AG09309 (cell line): ENCODE measurements at regions not wholly inside any gene's neighbourhood (a gene's known extent, or its start where the extent isn't known, plus 50 kb on each side); places are given as distances from the start of the nearest gene placed in this dataset.
"Not testable (repeated sequence)": the region's sequence is repeated elsewhere in the genome, so short reads cannot be mapped to it uniquely, and the experiment has no call there.

Experiments used
- DNase-seq: peaks from one replicate; pipeline ENCODE4 v3.0.0-alpha.2; 2010; ENCODE audit warnings: low read depth
- H3K4me3 ChIP-seq: 2 replicates; pipeline ENCODE4 v1.5.1; 2011; ENCODE audit warnings: mild to moderate bottlenecking, low read depth, low read length, moderate library complexity; ENCODE audit not compliant: control insufficient read depth
- TF ChIP-seq, protein P1 (sequence below): IDR thresholded peaks from 2 replicates; pipeline ENCODE4 v1.5.1; 2011; ENCODE audit warnings: mild to moderate bottlenecking, low read depth, low read length, inconsistent platforms; ENCODE audit not compliant: insufficient read depth, control insufficient read depth; ENCODE audit errors: missing control alignments

DNA sequence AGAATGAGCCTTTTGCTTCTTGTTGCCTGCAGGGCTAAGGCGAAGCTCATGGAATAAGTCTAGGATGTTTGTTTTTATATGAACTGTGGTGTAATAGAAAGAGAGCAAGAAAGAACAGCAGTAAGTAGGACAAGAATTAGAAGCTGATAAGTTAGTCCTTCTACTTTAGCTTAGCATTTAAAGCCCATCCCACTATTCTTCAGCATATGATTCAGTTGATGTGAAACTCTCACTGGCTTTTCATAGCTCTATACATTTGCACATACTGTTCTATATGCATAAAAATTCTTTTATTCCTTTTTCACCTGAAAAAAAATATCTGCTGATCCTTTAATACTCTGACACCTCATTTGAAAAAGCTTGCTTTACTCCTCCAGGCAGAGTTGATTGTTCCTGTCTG lies 712.0 kb downstream of the USP25 start:
- no peak overlapping the region for H3K4me3 ChIP-seq
- no peak for DNase-seq
- TF ChIP-seq, protein P1, sequence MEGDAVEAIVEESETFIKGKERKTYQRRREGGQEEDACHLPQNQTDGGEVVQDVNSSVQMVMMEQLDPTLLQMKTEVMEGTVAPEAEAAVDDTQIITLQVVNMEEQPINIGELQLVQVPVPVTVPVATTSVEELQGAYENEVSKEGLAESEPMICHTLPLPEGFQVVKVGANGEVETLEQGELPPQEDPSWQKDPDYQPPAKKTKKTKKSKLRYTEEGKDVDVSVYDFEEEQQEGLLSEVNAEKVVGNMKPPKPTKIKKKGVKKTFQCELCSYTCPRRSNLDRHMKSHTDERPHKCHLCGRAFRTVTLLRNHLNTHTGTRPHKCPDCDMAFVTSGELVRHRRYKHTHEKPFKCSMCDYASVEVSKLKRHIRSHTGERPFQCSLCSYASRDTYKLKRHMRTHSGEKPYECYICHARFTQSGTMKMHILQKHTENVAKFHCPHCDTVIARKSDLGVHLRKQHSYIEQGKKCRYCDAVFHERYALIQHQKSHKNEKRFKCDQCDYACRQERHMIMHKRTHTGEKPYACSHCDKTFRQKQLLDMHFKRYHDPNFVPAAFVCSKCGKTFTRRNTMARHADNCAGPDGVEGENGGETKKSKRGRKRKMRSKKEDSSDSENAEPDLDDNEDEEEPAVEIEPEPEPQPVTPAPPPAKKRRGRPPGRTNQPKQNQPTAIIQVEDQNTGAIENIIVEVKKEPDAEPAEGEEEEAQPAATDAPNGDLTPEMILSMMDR = no peak

DNA sequence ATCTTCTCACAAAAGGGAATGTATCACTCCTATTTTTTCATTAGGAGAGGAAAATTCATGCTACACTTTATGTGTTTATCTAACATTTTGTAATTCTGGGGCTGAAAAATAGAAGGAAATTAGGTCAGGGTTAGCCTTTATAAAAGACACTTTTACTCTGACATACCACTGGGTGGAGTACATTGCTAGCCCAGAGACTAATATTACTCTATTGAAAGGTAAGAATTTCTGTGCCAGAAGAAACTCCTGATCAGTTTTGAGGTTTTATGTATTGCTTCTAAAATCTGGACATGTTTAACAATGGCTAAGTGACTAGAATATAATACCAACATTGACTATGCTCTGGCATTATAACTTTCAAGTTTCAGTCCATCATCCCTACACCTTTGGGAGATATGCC lies 724.6 kb downstream of the USP25 start:
- no peak overlapping the region for H3K4me3 ChIP-seq
- DNase-seq = no peak
- TF ChIP-seq, protein P1 = peak; percentile 43

DNA sequence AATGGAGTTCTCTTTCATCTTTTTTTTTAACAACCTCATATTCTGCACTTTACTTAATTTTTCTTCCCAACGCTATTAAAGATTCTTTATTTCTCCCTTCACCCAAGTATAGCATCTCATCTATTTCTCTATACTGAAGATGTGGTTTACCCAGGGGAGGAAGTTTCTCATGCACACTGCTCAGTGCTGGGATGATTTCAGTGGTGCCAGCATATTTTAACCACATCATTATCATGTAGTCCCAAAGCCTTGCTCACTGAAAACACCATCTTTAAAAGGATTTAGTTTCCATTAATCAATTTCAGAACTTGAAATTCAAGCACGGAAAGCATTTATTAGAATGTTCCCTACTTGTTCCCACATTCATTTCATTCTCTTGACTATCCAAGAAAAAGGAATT lies 725.7 kb downstream of the USP25 start:
- no peak for DNase-seq
- no peak overlapping the region for H3K4me3 ChIP-seq
- TF ChIP-seq, protein P1 = no peak

DNA sequence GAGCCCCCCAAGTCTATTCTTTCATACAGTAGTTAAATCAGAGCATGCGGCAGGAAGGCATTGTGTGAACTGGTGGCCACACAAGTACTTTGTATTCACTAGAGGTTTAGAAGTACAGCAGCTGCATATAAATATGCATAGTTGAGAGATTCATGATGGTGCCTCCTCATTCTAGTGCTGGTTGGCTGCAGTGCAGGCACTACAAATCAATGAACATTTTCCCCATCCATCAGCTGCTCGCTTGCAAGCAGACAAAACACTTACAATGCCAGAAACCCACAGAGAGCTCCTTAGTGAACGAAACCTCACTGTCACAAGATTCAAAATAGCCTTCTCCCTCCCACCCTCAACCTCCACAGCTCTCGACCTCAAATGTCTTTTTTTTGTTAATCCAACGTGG lies 726.2 kb downstream of the USP25 start:
- no peak for DNase-seq
- no peak overlapping the region for H3K4me3 ChIP-seq
- TF ChIP-seq, protein P1 = no peak

DNA sequence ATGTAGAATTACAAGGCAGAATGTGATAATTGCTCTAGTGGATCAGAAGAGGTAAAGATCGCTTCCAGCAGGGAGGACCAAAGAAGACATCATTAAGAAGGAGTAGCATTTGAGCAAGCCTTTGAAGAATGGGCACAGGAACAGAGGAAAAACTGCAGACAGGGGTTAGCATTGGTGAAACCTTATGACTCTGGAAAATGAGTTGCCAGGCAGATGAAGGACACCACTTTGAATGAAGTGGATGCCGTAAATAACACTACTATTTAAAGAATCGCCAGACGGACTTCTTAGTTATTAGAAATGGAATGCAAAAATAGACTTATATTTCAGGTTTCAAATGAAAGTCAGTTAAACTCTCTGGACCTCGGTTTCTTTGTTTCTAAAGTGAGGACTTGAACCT lies 727.7 kb downstream of the USP25 start:
- TF ChIP-seq, protein P1 = no peak
- no peak overlapping the region for H3K4me3 ChIP-seq
- DNase-seq = no peak

DNA sequence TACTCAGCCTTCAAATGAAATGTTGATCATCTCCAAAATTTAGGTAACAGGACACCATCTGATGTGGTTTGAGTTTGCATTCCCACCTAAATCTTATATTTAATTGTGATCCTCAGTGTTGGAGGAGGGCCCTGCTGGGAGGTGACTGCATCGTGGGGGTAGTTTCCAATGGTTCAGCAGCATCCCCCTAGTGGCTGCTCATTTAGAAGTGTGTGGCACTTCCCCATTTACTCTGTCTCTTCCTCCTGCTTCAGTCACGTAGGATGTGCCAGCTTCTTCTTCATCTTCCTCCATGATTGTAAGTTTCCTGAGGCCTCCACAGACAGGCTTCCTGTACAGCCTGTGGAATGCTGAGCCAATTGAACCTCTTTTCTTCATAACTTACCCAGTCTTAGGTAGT lies 731.2 kb downstream of the USP25 start:
- H3K4me3 ChIP-seq = no peak overlapping the region
- TF ChIP-seq, protein P1 = no peak
- DNase-seq = no peak

DNA sequence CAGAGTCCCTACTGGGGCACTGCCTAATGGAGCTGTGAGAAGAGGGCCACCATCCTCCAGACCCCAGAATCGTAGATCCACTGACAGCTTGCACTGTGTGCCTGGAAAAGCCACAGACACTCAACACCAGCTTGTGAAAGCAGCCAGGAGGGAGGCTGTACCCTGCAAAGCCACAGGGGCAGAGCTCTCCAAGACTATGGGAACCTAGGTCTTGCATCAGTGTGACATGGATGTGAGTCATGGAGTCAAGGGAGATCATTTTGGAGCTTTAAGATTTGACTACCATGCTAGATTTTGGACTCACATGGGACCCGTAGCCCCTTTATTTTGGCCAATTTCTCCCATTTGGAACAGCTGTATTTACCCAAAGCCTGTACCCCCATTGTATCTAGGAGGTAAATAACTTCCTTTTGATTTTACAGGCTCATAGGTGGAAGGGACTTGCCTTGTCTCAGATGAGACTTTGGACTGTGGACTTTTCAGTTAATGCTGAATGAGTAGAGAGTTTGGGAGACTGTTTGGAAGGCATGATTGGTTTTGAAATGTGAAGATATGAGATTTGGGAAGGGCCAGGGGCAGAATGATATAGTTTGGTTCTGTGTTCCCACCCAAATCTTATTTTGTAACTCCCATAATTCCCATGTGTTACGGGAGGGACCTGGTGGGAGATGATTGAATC lies 734.6 kb downstream of the USP25 start:
- peak; percentile 8 for DNase-seq
- not testable (repeated sequence) for H3K4me3 ChIP-seq
